ENCODE measurements at regions not wholly inside any gene's neighbourhood (a gene's known extent, or its start where the extent isn't known, plus 50 kb on each side); places are given as distances from the start of the nearest gene placed in this dataset.

DNA sequence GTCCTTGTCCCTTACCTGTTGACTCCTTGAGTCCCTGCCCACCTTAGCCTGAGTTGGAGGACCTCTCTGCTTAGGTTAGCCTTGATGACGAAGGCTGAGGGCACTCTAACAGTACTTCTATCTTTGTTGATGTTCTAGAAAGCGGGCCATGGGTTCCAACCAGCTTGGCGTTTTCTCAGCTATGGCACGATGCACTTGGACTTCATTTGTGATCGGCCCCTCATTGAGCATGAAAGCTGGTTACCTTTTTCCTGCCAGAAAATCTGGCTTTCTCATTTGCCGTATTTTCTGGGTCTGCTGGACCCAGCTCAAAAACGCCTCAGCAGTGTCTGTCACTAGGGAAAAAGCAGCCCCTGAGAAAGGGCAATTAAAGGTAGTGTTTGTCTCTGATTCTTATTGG is 290.8 kb downstream of the EMP1 start:
- no peak for DNase-seq
- Mint-ChIP-seq H3K9me3 (peaks cover 12% of the 10 kb centered on the region; the same call in 1 of the 2 replicates), H3K36me3 (ENCODE audit: low read depth) (no peaks in the 10 kb centered on the region), H3K27ac (no peak overlapping the region), H3K27me3 (ENCODE audit: insufficient read depth) (no peaks in the 10 kb centered on the region; the same call in 1 of the 2 replicates), H3K4me1 (ENCODE audit: low read depth) (no peaks in the 10 kb centered on the region), H3K4me3 (no peak overlapping the region)
- TF ChIP-seq, protein P1, sequence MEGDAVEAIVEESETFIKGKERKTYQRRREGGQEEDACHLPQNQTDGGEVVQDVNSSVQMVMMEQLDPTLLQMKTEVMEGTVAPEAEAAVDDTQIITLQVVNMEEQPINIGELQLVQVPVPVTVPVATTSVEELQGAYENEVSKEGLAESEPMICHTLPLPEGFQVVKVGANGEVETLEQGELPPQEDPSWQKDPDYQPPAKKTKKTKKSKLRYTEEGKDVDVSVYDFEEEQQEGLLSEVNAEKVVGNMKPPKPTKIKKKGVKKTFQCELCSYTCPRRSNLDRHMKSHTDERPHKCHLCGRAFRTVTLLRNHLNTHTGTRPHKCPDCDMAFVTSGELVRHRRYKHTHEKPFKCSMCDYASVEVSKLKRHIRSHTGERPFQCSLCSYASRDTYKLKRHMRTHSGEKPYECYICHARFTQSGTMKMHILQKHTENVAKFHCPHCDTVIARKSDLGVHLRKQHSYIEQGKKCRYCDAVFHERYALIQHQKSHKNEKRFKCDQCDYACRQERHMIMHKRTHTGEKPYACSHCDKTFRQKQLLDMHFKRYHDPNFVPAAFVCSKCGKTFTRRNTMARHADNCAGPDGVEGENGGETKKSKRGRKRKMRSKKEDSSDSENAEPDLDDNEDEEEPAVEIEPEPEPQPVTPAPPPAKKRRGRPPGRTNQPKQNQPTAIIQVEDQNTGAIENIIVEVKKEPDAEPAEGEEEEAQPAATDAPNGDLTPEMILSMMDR (IDR thresholded peaks at IDR 0.05) = no peak

DNA sequence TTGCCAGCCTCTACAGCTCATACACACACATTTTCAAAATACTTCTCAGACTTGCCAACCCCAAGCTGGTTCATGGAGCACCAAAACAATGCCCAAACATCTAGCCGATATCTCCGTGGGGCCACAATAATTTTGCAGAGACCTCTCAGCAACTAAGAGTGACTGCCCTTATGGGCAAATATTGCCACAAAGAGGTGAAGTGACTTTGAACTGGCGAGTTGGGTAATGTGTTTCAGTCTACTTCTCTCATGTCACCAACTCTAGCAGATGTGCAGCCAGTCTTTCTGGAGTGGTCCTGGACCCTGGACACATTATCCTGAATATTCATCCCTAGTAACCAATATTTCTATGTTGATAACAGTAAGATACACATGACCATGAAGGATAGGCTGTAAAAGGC is 290.3 kb downstream of the EMP1 start:
- H3K27ac Mint-ChIP-seq = no peak overlapping the region
- TF ChIP-seq, protein P1 (IDR thresholded peaks at IDR 0.05) = no peak
- peaks cover 11% of the 10 kb centered on the region; the same call in 1 of the 2 replicates for H3K9me3 Mint-ChIP-seq
- H3K27me3 Mint-ChIP-seq (ENCODE audit: insufficient read depth) = no peaks in the 10 kb centered on the region; the same call in 1 of the 2 replicates
- H3K4me3 Mint-ChIP-seq = no peak overlapping the region
- DNase-seq = no peak
- no peaks in the 10 kb centered on the region for H3K4me1 Mint-ChIP-seq (ENCODE audit: low read depth)
- H3K36me3 Mint-ChIP-seq (ENCODE audit: low read depth) = no peaks in the 10 kb centered on the region

DNA sequence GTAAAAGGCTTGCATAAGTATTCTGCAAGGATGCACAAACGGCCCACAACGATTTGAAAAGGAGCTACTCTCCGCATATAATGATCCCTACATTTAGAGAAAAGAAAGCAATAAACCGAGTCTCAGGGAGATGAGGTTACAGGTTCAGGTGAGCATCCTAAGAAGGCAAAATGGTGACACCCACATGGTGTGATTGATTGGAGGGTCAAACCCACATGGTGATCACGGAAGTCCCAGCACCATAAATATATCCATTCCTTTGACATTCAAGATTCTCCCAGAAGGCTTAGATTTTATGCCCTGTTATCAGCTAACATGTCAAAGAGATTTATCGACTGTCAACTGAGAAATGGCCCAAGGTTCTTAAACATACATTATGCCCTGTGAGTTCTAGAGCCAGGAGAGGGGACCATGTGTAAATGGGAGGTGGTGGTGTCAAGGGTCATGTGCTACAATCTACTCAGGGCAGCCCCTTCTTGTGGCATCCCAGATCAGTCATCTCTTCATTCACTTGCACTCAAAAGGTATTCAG is 282.2 kb downstream of the EMP1 start:
- Mint-ChIP-seq H3K27ac (no peak overlapping the region), H3K36me3 (ENCODE audit: low read depth) (no peaks in the 10 kb centered on the region), H3K27me3 (ENCODE audit: insufficient read depth) (peaks cover 2% of the 10 kb centered on the region; the same call in 1 of the 2 replicates), H3K9me3 (peaks cover 5% of the 10 kb centered on the region; the same call in 1 of the 2 replicates), H3K4me1 (ENCODE audit: low read depth) (no peaks in the 10 kb centered on the region), H3K4me3 (no peak overlapping the region)
- TF ChIP-seq, protein P1 (IDR thresholded peaks at IDR 0.05) = no peak
- DNase-seq = no peak

DNA sequence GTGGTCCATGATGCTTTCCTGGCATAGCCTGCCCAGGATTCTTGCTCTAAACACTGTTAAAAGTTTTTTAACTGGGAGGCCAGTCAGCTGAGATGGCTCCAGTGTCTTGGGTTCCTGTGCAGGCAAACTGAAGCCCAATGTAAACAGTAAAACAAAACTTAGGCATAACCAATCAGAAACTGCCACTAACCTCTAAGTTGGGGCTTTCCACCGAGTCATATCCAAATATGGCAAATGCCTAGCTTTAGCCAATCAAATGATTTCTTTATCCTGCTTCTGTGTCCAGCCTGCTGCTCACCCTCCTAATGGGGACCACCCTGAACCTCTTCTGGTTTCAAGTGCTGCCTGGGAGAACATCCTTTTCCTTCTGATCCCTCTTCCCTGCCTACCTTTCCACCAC is 277.9 kb downstream of the EMP1 start:
- Mint-ChIP-seq H3K4me3 (no peak overlapping the region), H3K4me1 (ENCODE audit: low read depth) (no peaks in the 10 kb centered on the region), H3K27me3 (ENCODE audit: insufficient read depth) (peaks cover 6% of the 10 kb centered on the region), H3K36me3 (ENCODE audit: low read depth) (no peaks in the 10 kb centered on the region), H3K27ac (no peak overlapping the region), H3K9me3 (peaks cover 5% of the 10 kb centered on the region; the same call in 1 of the 2 replicates)
- no peak for DNase-seq
- TF ChIP-seq, protein P1 (IDR thresholded peaks at IDR 0.05) = no peak

DNA sequence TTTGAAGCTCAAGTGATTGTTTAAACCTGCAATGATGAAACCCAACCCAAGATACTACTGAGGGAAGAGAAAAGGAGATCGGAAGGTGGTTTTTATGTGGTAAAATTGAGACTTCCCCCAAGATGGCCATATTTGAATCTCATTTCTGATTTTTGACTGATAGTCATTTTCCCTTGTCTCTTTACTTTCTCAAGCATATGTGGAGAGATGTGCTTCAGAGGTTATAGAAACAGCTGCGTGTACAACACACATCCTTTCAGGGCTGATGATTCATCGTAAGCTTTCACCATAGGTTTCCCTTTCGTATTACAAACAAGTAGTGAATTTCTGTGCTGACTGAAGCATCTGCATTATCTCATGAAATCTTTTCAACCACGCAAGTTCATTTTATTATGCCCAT is 276.2 kb downstream of the EMP1 start:
- no peaks in the 10 kb centered on the region for H3K4me1 Mint-ChIP-seq (ENCODE audit: low read depth)

More for the DNA sequence above, 276.2 kb downstream of the EMP1 start:
- H3K9me3 Mint-ChIP-seq = peaks cover 5% of the 10 kb centered on the region; the same call in 1 of the 2 replicates
- H3K4me3 Mint-ChIP-seq = no peak overlapping the region
- TF ChIP-seq, protein P1 (IDR thresholded peaks at IDR 0.05) = no peak
- no peak for DNase-seq
- H3K27ac Mint-ChIP-seq = no peak overlapping the region
- peaks cover 6% of the 10 kb centered on the region for H3K27me3 Mint-ChIP-seq (ENCODE audit: insufficient read depth)
- H3K36me3 Mint-ChIP-seq (ENCODE audit: low read depth) = no peaks in the 10 kb centered on the region

Measured in HFFc6 (cell line).